ENCODE measurements at regions not wholly inside any gene's neighbourhood (a gene's known extent, or its start where the extent isn't known, plus 50 kb on each side); places are given as distances from the start of the nearest gene placed in this dataset.
A peak's percentile ranks its signal among the peaks of the same experiment; 100 is the strongest.

DNA sequence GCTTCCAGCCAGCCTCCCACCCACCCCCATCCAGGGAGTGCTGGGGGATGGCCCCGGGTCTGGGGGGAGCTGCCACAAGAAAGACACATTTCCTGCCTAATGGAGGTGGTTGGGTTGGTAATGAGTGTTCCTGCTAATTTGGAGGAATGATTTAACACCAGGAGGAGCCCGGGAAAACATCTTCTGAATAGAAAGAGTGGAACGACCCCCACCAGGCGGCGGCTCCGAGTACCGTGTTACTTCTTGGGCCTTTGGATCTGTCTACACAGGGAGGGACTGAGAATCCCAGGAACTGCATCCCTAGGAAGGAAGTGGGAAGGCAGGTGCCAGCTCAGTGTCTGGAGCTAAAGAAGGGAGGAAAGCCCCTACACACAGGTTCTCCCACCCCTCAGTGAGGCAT lies 64.6 kb downstream of the TSPAN17 start:
- no peak for DNase-seq

- DNase-seq = no peak
These were observed 65.4 kb downstream of the TSPAN17 start for GRCh38 chr5:176712546-176713304.

DNA sequence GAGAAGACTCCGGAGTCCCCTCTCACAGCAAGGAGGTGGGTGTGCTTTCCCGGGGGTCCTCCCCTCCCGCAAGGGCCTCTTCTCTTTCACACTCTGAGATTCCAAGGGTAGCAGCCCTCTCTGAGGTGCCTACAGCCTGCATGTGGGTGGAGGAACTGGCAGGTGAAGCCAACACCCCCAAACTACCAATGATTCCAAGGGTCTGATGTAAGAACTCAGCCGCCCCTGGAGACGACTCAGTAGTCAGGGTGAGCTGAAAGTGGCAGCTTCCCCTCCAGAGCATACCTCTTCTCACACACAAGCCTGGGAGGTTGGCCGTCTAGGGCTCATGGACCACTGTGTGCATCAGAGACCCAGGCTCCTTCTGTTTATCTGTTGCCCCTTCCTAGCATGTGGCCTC lies 66.1 kb downstream of the TSPAN17 start:
- DNase-seq = no peak

DNA sequence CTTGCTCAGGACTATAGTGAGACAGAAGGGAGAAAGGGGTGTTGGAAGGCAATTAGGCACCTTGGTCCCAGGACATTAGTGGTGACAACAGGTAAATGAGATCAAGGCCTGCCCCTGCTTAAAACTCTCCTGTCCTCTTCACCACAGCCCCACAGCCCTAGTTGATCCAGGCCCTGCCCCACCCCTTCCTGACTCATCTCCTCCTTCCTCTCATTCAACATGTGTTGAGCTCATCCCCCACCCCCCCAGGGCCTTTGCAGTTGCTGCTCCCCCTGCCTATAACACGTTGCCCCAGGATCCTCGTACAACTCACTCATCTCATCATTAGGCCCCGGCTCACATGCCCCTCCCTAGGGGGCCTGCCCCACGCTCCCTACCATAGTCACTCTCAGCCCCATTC lies 66.8 kb downstream of the TSPAN17 start:
- no peak for DNase-seq

GRCh38 chr5:176716320-176716719 lies 69.0 kb downstream of the TSPAN17 start:
- DNase-seq = peak; percentile 60

DNA sequence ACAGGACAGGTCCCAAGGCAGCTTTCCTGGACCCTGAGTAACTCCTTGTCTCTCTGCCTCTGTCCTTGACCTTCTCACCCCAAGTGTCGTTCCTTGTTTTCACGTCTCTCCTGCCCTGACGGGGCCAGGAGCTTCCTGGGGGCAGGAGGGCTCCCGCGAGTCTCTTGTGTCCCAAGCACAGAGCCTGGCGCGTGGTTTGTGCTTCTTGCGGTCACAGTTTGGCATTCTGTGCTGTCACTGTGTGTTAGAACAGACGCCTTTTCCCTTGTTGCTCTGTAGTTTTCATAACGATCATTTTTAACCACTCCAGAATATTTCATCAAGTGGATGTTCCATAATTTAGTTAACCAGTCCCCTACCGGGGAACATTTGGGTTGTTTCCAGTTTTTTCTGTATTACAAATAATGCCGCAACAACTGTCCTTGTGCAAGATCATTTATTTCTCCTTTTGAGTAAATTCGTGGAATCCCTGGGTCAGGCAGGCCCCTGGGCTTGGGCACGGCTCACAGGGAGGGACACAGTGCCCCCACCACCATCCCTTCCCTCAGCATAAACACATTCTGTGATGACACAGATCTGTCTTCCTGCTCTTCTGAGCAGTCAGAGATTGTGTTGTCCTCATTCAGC lies 71.9 kb downstream of the TSPAN17 start:
- no peak for DNase-seq

- no peak for DNase-seq
These were observed 74.2 kb downstream of the TSPAN17 start for GRCh38 chr5:176721509-176721908.

GRCh38 chr5:176722757-176723156 lies 75.5 kb downstream of the TSPAN17 start:
- DNase-seq = peak; percentile 77

DNA sequence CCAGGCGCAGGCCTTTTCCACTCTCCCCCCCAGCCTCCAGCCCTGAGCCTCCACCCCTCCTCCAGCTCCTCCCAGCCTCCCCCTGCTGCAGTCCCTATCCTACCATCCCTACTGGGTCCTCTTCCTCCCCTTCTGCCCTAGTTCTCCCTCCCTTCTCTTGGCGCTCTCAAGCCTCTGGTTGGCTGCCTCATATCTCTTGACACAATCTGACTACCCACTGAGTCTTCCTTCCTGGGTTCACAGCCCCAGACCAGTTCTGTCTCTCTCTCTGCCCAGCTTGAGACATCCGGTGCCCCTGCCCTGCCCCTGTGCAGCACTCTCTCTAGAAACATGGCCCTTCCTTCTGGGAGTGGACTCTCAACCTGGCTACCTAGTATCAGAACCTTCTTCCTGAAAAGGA lies 76.2 kb downstream of the TSPAN17 start:
- DNase-seq = no peak

DNA sequence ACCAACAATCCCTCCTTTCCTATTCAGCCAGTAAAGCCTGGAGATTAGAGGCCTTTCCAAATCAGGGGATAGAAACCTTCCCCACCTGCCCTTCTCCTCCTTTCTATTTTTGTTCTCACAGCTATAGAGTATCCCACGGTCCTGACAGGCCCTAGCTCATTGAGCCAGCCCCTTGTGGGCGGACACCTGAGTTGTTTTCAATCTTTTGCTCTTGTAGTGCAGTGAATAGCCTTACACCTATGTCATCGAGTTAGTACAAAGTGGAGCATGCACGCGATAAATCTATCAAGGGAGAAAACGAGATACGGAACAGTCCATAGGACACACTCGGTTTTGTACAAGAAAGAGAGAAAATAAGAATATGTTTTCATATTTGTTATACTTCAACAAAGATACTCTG lies 77.2 kb downstream of the TSPAN17 start:
- DNase-seq = no peak

- DNase-seq = no peak
These were observed 78.4 kb downstream of the TSPAN17 start for GRCh38 chr5:176725521-176726280.

- DNase-seq = no peak
These were observed 79.7 kb downstream of the TSPAN17 start for GRCh38 chr5:176726746-176727527.

DNA sequence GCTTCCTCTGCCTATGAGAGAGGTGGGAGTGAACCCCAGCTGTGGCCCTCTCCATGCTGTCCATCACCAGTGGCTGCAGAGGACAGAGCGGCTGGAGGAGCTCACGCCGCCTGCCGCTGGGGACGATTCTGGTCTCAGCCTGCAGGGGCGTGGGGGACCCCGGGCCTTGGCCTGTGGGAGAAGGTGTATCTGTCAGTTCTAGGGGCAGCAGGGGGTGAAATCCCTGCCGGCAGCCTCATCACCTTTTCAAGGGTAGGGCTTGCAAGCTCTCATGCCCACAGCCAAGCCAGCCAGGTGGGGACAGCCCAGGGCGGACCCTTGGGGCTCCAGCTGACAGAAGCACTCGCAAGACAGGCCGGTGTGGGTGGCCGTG lies 80.2 kb downstream of the TSPAN17 start:
- DNase-seq = no peak

DNA sequence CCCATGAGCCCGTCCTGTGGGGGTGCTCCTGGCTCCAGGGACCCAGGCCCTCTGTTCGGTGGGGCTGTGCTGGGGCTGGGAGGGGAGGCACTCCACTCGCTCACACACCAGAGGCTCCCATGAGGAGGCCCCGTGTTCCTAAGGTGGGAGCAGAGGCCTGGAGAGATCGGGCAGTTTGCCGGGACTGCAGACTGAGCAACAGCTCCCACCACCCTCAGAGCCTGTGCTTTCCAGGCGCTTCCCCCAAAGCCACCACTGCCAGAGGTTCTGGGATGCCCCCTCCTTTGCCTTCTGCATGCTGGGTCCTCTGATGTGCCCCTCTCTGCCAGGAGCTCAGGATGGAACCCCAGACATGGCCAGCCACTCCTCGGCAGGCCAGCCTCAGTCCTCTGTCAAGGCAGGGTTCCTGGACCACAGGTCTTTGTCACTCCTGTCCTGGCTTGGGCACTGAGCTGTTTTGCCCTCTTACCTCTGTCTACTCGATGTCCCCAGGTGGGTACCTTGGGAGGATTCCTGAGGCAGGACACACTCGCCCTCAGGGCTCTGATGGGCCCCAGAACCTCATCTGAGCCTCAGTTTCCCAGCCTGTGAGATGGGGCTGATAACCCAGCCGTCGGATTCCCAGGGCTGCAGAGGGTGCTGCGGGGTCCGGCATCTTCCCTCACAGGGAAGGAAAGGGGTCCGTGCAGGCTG lies 80.8 kb downstream of the TSPAN17 start:
- DNase-seq = no peak

GRCh38 chr5:176728831-176729251 lies 81.5 kb upstream of the UNC5A start:
- DNase-seq = peak; percentile 62

- DNase-seq = no peak
These were observed 79.4 kb upstream of the UNC5A start for GRCh38 chr5:176730815-176731475.

DNA sequence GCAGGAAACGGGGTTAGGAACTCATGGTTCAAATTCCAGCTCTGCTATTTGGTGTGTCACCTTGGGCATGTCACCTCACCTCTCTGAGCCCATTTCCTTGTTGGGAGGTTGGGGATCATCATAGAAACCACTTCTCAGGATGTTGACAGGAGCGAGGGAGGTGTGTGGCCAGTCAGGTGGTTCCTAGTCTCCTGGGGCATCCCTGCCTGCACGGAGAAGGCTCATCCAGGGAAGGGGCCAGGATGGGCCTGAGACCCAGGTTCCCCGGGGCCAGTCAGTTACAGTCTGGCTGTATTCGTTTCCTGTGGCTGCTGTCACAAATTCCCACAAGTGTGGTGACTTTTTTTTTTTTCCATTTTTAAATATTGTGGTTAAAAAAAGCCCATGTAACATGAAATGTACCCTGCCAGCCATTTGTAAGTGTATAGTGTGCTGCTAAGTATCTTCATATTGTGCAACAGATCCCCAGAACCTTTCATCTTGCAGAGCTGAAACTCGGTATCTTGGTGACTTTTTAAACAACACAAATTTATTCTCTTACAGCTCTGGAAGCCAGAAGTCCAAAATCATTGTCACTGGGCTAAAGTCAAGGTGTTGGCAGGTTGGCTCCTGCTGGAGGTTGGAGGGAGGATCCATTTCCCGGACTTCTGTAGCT lies 78.7 kb upstream of the UNC5A start:
- DNase-seq = no peak

DNA sequence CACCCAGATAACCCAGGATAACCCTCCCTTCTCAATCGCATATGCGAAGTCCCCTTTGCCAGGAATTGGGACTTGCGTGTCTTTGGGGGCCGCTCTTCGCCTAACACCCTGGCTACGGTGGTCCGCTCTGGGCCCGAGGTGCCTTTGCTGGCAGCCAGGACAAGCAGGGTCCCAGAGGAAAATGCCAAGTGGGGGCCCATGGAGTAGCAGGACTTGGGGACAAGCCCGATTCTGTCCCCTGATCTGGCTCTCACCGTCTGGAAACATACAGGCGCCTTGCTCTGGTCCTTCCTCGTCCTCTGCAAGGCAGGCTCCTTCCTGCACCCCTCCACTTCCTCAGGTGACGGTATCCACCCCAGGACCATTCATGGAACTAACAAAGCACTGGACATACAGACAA lies 78.1 kb upstream of the UNC5A start:
- DNase-seq = no peak

GRCh38 chr5:176732736-176733405 lies 77.5 kb upstream of the UNC5A start:
- no peak for DNase-seq
